GM21619 (cell line): ENCODE measurements at regions not wholly inside any gene's neighbourhood (a gene's known extent, or its start where the extent isn't known, plus 50 kb on each side); places are given as distances from the start of the nearest gene placed in this dataset.

Source experiments
- ATAC-seq: cut with Tn5 transposase; IDR thresholded peaks from one replicate; pipeline ENCODE4 v1.9.1; 2021; ENCODE audit not compliant: unreplicated experiment

DNA sequence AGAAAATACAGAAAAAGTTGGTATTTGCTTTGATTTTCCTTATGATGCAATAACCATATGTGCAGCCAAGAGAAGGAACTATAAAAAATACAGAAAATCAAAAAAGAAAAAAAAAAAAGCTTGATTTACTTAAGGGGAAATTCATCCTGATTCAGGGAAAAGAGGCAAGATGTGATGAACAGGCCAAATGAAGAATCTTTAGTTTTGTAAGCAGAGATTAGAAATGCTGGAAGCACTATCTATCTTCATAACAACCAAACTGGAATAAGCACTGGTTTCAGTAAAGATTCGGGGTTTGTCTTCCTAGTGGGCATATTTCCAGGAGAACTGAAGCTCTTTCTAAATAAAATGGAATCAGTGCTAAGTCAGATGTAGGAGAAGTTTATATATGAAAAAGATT is 82.9 kb upstream of the KCNIP4 start:
- ATAC-seq: no peak

DNA sequence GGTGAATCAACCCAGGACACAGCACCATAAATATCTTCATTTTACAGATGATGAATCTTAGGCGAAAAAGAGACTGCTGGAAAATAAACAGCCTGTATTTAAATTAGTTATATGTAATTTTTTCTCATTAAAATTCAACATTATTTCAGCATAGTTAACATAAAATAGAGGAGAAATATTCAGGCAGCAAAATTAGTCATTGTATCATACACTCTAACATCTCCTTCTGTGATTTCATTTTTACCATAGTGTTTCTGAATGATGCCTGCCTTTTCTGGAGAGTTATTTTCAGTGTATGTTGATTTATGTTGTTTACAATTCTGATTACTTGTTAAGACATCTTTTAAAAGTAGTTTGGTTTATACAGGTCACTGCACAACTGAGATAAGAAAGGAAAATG is 82.3 kb upstream of the KCNIP4 start:
- ATAC-seq: no peak

DNA sequence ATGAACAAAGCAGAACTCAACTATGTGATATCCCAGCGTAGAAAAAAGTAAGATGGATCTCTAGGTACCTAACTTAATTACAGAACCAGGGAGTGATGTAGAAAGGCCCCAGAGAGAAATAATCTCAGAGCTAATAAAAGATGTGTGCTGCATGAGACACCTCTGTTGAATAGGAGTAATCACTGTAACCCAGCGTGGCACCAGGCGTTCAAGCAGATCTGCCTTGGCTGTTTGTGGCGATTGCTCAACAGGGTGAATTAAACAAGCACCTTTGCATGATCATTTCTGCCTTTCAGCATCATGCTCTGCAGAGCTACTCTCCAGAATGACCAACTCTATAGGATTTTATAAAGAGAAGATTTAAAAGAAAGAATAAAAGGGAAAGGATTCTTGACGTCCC is 81.7 kb upstream of the KCNIP4 start:
- ATAC-seq: no peak

- ATAC-seq: no peak
These were observed 81.2 kb upstream of the KCNIP4 start for GRCh38 chr4:22029803-22030202.

GRCh38 chr4:22021106-22021505 is 72.5 kb upstream of the KCNIP4 start:
- no peak for ATAC-seq

DNA sequence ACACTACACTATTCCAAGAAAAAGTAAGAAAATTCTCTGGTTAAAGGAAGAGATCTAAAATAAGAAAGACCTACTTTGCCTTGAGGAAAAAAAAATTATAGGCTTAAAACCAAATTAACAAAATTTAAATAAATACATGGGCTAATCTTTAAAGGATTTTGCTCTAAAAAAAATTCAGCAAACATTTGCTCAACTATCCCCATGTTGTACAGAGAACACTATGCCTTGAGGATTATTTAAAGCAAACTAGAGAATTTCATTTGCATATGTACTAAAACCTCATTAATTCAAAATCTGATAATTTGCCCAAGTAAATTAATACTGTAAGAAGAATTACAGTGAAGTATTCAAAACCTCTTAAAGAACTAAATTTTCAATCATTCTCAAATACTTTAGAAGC is 71.6 kb upstream of the KCNIP4 start:
- no peak for ATAC-seq

- ATAC-seq: no peak
These were observed 71.1 kb upstream of the KCNIP4 start for GRCh38 chr4:22019676-22020075.

DNA sequence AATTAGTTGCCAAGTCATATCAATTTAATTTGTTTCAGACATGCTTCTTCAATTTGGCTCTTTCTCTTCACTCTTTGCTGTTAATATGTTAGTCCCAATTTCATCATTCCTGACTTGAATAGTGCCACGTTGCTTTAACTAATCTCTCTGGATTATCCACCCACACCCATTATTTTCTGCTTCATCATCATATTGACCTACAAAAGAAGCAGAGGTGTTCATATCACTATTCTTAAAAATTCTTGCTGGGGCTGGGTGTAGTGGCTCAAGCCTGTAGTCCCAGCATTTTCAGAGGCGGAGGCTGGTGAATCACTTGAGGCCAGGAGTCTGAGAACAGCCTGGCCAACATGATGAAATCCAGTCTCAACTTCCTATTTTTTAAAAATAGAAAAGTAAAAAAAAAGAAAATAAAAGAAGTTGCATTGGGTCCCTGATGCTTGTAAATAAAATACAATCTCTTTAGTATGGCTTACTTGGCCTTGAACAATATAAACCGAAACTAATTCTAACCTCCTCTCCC is 65.7 kb upstream of the KCNIP4 start:
- ATAC-seq: no peak

DNA sequence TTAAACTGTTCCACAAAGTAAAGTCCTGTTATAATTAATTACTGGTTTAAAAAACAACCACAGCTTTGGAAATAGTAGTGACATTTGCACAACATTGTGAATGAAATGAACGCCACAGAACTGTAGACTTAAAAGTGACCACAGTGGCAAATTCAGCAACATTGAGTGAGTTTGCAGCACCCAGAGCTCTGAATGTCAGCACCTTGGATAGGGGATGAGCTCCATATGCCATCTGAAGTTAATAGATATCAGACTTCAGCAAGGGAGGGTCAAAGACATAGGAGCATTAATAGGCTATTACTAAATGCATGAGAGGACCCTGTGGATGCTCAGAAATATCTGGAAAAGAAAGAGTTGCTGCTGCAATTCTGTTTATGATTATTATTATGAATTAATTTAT is 55.3 kb upstream of the KCNIP4 start:
- no peak for ATAC-seq
